ENCODE measurements at regions not wholly inside any gene's neighbourhood (a gene's known extent, or its start where the extent isn't known, plus 50 kb on each side); places are given as distances from the start of the nearest gene placed in this dataset.

DNA sequence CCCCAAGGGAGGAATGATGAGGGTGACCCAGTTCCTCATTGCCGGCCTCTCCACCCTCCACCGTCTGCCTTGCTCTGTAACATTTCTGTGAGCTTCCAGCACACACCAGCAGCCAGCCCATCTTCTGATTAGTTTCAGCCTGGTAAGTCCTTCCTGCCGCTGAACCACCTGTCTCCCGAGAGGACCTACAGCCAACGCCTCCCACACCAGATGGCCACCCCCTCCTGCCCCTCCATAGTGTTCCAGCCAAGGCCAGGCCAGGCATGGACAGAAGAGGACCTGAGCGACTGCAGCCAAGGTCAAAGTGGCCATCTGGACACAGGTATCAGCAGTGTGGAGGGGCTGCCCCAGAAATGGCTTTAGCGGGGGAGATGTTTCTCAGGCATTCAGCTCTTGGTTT is 170.7 kb upstream of the CTBP2 start:
- no peaks in the 10 kb centered on the region for H3K36me3 Mint-ChIP-seq
- TF ChIP-seq, protein P1, sequence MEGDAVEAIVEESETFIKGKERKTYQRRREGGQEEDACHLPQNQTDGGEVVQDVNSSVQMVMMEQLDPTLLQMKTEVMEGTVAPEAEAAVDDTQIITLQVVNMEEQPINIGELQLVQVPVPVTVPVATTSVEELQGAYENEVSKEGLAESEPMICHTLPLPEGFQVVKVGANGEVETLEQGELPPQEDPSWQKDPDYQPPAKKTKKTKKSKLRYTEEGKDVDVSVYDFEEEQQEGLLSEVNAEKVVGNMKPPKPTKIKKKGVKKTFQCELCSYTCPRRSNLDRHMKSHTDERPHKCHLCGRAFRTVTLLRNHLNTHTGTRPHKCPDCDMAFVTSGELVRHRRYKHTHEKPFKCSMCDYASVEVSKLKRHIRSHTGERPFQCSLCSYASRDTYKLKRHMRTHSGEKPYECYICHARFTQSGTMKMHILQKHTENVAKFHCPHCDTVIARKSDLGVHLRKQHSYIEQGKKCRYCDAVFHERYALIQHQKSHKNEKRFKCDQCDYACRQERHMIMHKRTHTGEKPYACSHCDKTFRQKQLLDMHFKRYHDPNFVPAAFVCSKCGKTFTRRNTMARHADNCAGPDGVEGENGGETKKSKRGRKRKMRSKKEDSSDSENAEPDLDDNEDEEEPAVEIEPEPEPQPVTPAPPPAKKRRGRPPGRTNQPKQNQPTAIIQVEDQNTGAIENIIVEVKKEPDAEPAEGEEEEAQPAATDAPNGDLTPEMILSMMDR (IDR thresholded peaks at IDR 0.05; ENCODE audit: unreplicated experiment), result no peak
- H3K4me1 Mint-ChIP-seq, result peaks cover 14% of the 10 kb centered on the region
- peaks cover 14% of the 10 kb centered on the region for H3K27me3 Mint-ChIP-seq (ENCODE audit: low read depth)
- peaks cover 16% of the 10 kb centered on the region for H3K9me3 Mint-ChIP-seq
- H3K4me3 Mint-ChIP-seq, result no peak overlapping the region
- no peak for DNase-seq (ENCODE audit: low spot score in 2 of 2, unreplicated experiment in 2 of 2)
- H3K27ac Mint-ChIP-seq, result no peak overlapping the region

DNA sequence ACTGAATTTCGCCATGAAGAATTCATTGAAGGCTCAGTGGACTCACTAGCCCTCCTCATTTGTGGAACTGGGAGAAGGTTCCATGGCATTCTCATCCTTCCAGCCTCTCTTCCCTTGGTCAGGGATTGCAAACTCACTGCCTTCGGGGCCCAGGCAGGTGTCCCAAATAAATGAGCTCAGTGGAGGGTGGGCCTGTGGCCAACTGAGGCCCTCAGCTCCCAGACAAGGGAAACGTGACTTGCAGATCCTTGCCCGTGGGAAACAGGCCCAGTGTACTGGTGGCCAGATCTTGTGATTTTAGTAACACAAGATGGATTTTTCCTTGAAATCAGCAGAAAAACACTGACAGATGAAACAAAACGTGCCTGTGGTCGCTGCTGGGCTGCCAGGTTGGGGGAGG is 168.7 kb upstream of the CTBP2 start:
- Mint-ChIP-seq H3K4me3 (no peak overlapping the region), H3K27me3 (ENCODE audit: low read depth) (peaks cover 26% of the 10 kb centered on the region), H3K36me3 (no peaks in the 10 kb centered on the region), H3K9me3 (peaks cover 21% of the 10 kb centered on the region), H3K27ac (no peak overlapping the region), H3K4me1 (peaks cover 14% of the 10 kb centered on the region)
- no peak for DNase-seq (ENCODE audit: low spot score in 2 of 2, unreplicated experiment in 2 of 2)
- TF ChIP-seq, protein P1 (IDR thresholded peaks at IDR 0.05; ENCODE audit: unreplicated experiment), result no peak

DNA sequence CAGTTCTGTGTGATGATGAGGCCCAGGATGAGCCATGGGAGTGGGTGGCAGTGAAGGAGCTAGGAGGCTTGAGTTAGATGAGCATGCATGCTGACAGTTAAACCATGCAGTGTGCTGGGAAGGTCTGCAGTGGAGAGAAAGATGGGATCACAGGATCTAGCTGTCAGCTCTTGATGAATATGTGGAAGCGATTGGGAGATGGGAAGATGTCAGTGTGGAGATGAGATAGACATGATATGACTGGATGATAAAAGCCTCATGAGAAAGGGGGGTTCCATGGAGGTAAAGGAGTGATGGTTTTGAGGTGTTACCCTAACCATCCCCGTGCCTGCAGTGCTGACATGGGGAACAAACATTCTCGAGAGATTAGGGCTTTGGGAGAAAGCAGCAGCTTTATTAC is 165.0 kb upstream of the CTBP2 start:
- H3K9me3 Mint-ChIP-seq, result peaks cover 31% of the 10 kb centered on the region
- H3K27ac Mint-ChIP-seq, result no peak overlapping the region
- H3K4me3 Mint-ChIP-seq, result no peak overlapping the region
- no peaks in the 10 kb centered on the region for H3K36me3 Mint-ChIP-seq
- H3K27me3 Mint-ChIP-seq (ENCODE audit: low read depth), result peaks cover 26% of the 10 kb centered on the region
- TF ChIP-seq, protein P1 (IDR thresholded peaks at IDR 0.05; ENCODE audit: unreplicated experiment), result no peak
- no peaks in the 10 kb centered on the region for H3K4me1 Mint-ChIP-seq
- DNase-seq (ENCODE audit: low spot score in 2 of 2, unreplicated experiment in 2 of 2), result no peak

DNA sequence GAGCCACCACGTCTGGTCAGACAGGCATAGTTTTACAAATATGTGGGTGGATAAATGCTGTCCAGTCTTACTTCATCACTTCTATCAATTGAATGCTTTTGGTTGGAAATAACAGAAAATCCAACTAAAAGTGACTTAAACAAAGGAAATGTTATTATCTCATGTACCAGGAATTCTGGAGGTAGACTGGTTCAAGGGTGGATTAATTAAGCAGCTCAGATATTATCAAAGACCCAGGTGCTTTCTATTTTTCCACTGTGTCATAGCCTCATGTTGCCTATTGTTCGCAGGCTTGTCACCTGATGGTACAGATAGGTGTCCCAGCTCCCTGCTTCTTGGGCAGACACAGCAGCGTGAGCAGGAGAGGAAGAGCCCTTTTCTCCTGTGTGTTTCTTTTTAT is 156.1 kb upstream of the CTBP2 start:
- peaks cover 6% of the 10 kb centered on the region for H3K4me1 Mint-ChIP-seq
- no peak for DNase-seq (ENCODE audit: low spot score in 2 of 2, unreplicated experiment in 2 of 2)
- H3K27me3 Mint-ChIP-seq (ENCODE audit: low read depth), result peaks cover 8% of the 10 kb centered on the region
- peaks cover 20% of the 10 kb centered on the region for H3K9me3 Mint-ChIP-seq
- no peaks in the 10 kb centered on the region for H3K36me3 Mint-ChIP-seq
- TF ChIP-seq, protein P1 (IDR thresholded peaks at IDR 0.05; ENCODE audit: unreplicated experiment), result no peak
- H3K4me3 Mint-ChIP-seq, result no peak overlapping the region
- peak overlapping the region; percentile 33 for H3K27ac Mint-ChIP-seq

DNA sequence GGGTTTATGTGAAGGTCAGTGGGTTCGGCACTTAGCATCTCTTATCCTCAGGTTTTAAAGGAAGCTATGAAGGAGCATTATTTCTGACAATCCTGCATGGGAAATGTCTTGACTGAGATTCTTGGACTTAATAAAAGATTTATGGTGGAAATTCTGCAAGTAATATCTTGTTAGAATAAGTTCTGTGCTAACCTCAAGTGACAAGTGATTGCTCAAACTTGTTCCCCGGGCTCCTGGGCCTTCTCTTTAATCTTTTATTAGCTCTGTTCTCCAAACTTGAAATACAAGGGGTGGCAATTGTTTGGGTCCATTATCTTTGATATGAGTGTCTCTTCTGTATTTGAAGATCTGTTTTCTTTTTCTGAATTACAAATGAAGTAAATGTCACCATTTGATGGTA is 140.6 kb upstream of the CTBP2 start:
- Mint-ChIP-seq H3K36me3 (no peaks in the 10 kb centered on the region), H3K4me3 (no peak overlapping the region), H3K9me3 (no peaks in the 10 kb centered on the region), H3K27me3 (ENCODE audit: low read depth) (no peaks in the 10 kb centered on the region), H3K27ac (peak overlapping the region; percentile 45), H3K4me1 (peaks cover 21% of the 10 kb centered on the region)
- TF ChIP-seq, protein P1 (IDR thresholded peaks at IDR 0.05; ENCODE audit: unreplicated experiment), result no peak
- no peak for DNase-seq (ENCODE audit: low spot score in 2 of 2, unreplicated experiment in 2 of 2)

DNA sequence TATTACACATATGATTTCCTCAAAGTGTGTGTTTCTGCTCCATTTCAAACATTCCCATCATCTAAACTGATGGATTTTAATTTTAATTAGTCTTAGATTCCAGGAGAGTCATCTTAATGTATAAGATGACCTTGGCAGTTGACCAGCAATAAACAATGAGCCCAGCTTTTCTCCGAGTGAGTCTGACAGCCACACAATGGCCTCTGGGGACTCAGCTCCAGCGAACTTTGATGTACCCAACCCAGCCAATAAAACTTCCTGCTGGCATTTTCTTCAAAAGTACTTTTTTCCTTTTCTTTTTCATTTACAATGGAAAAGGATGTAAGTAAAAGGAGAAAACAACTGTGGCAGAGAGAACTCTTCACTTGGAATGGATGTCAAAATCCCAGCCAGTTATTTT is 139.1 kb upstream of the CTBP2 start:
- no peak overlapping the region for H3K27ac Mint-ChIP-seq
- no peaks in the 10 kb centered on the region for H3K9me3 Mint-ChIP-seq
- H3K27me3 Mint-ChIP-seq (ENCODE audit: low read depth), result no peaks in the 10 kb centered on the region
- H3K4me3 Mint-ChIP-seq, result no peak overlapping the region
- no peaks in the 10 kb centered on the region for H3K36me3 Mint-ChIP-seq
- H3K4me1 Mint-ChIP-seq, result peaks cover 21% of the 10 kb centered on the region
- DNase-seq (ENCODE audit: low spot score in 2 of 2, unreplicated experiment in 2 of 2), result no peak
- TF ChIP-seq, protein P1 (IDR thresholded peaks at IDR 0.05; ENCODE audit: unreplicated experiment), result no peak

All from mesothelial cell of epicardium (in vitro differentiated cells).